ENCODE measurements at regions not wholly inside any gene's neighbourhood (a gene's known extent, or its start where the extent isn't known, plus 50 kb on each side); places are given as distances from the start of the nearest gene placed in this dataset.
"Not testable (repeated sequence)": the region's sequence is repeated elsewhere in the genome, so short reads cannot be mapped to it uniquely, and the experiment has no call there.

DNA sequence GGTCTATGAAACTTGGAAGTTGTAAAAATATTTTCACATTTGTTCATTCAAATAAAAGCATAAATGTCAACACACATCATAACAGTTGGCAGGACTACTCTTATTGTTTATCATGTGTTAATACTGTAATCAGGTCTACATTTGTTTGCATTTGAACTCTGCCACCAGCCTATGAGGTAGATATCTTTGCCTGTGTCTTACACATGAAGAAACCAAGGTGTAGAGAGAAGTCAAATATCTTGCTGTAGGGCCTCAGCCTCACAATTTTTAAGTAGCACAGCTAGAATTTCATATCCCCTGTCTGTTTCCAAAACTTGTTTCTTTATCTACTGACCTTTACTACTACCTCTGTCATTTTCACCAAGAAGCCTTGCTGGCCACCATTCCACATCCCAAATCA is 161.9 kb downstream of the ZIC4 start:
- H3K4me3 ChIP-seq (ENCODE audit: low read depth, low read length) = no peak overlapping the region
- CTCF ChIA-PET = no interaction called here
- TF ChIP-seq, protein P1, sequence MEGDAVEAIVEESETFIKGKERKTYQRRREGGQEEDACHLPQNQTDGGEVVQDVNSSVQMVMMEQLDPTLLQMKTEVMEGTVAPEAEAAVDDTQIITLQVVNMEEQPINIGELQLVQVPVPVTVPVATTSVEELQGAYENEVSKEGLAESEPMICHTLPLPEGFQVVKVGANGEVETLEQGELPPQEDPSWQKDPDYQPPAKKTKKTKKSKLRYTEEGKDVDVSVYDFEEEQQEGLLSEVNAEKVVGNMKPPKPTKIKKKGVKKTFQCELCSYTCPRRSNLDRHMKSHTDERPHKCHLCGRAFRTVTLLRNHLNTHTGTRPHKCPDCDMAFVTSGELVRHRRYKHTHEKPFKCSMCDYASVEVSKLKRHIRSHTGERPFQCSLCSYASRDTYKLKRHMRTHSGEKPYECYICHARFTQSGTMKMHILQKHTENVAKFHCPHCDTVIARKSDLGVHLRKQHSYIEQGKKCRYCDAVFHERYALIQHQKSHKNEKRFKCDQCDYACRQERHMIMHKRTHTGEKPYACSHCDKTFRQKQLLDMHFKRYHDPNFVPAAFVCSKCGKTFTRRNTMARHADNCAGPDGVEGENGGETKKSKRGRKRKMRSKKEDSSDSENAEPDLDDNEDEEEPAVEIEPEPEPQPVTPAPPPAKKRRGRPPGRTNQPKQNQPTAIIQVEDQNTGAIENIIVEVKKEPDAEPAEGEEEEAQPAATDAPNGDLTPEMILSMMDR (IDR thresholded peaks at IDR 0.05; ENCODE audit: insufficient read depth, low read length, missing control alignments) = no peak
- POLR2A ChIA-PET = no interaction called here
- no peak for DNase-seq (ENCODE audit: low read depth, low spot score)

- CTCF ChIA-PET = no interaction called here
- POLR2A ChIA-PET = no interaction called here
- TF ChIP-seq, protein P1 (IDR thresholded peaks at IDR 0.05; ENCODE audit: insufficient read depth, low read length, missing control alignments) = no peak
- no peak overlapping the region for H3K4me3 ChIP-seq (ENCODE audit: low read depth, low read length)
- DNase-seq (ENCODE audit: low read depth, low spot score) = no peak
Measured at GRCh38 chr3:147240581-147240980, 165.8 kb downstream of the ZIC4 start.

GRCh38 chr3:147237991-147238390 is 168.4 kb downstream of the ZIC4 start:
- no peak overlapping the region for H3K4me3 ChIP-seq (ENCODE audit: low read depth, low read length)
- CTCF ChIA-PET = no interaction called here
- POLR2A ChIA-PET = no interaction called here
- no peak for DNase-seq (ENCODE audit: low read depth, low spot score)
- TF ChIP-seq, protein P1 (IDR thresholded peaks at IDR 0.05; ENCODE audit: insufficient read depth, low read length, missing control alignments) = no peak

- CTCF ChIA-PET; POLR2A ChIA-PET; H3K4me3 ChIP-seq (ENCODE audit: low read depth, low read length); DNase-seq (ENCODE audit: low read depth, low spot score): not testable (repeated sequence)
Measured at GRCh38 chr3:147231980-147232379, 174.4 kb downstream of the ZIC4 start.

GRCh38 chr3:147231111-147231510 is 175.2 kb downstream of the ZIC4 start:
- ChIA-PET CTCF (no interaction called here), POLR2A (no interaction called here)
- no peak overlapping the region for H3K4me3 ChIP-seq (ENCODE audit: low read depth, low read length)
- TF ChIP-seq, protein P1 (IDR thresholded peaks at IDR 0.05; ENCODE audit: insufficient read depth, low read length, missing control alignments) = no peak
- no peak for DNase-seq (ENCODE audit: low read depth, low spot score)

GRCh38 chr3:147222291-147222690 is 184.1 kb downstream of the ZIC4 start:
- DNase-seq (ENCODE audit: low read depth, low spot score) = no peak
- ChIA-PET POLR2A (no interaction called here), CTCF (no interaction called here)
- TF ChIP-seq, protein P1 (IDR thresholded peaks at IDR 0.05; ENCODE audit: insufficient read depth, low read length, missing control alignments) = no peak
- H3K4me3 ChIP-seq (ENCODE audit: low read depth, low read length) = no peak overlapping the region

- ChIA-PET POLR2A (interaction anchor here (0.6 kb wide), 1 partner anchor 31 kb away, joined by 3 read pairs; no protein-coding TSS in a partner anchor), CTCF (interaction anchor here (1.3 to 1.6 kb wide), 2 partner anchors 10 to 27 kb away, joined by 3 to 10 read pairs; no protein-coding TSS in a partner anchor)
- no peak overlapping the region for H3K4me3 ChIP-seq (ENCODE audit: low read depth, low read length)
- TF ChIP-seq, protein P1 (IDR thresholded peaks at IDR 0.05; ENCODE audit: insufficient read depth, low read length, missing control alignments) = no peak
- no peak for DNase-seq (ENCODE audit: low read depth, low spot score)
Measured at GRCh38 chr3:147218965-147219364, 187.4 kb downstream of the ZIC4 start.

All from AG04449 (cell line).